ENCODE measurements at regions not wholly inside any gene's neighbourhood (a gene's known extent, or its start where the extent isn't known, plus 50 kb on each side); places are given as distances from the start of the nearest gene placed in this dataset.

- Histone ChIP-seq H3K4me1 (ENCODE audit: insufficient read depth, low read length, poor library complexity, severe bottlenecking) (no peaks in the 10 kb centered on the region), H3K36me3 (ENCODE audit: insufficient read depth, low read length, poor library complexity, severe bottlenecking) (no peaks in the 10 kb centered on the region), H3K9me3 (ENCODE audit: low read depth, low read length, poor library complexity, severe bottlenecking) (no peaks in the 10 kb centered on the region), H3K4me3 (ENCODE audit: low read depth, low read length, poor library complexity, severe bottlenecking) (no peak overlapping the region), H3K27me3 (replicated peaks; ENCODE audit: insufficient read depth, low read depth, low read length, poor library complexity) (no peaks in the 10 kb centered on the region), H3K27ac (ENCODE audit: low read depth, low read length, poor library complexity, severe bottlenecking) (no peak overlapping the region)
- CTCF ChIA-PET = no interaction called here
- POLR2A ChIA-PET (ENCODE audit: low non-redundant PET) = no interaction called here
- intact Hi-C loops (cut with micrococcal nuclease; ENCODE audit: unreplicated experiment) = no loop called here
- no TSS peak for BruUV-seq (replicated peaks)
- DNase-seq (ENCODE audit: low spot score) = no peak
- TF ChIP-seq CTCF (conservative IDR thresholded peaks at IDR 0.05; ENCODE audit: low read depth, low read length) (no peak), EZH2 (IDR thresholded peaks at IDR 0.05; ENCODE audit: borderline replicate concordance, low read depth, low read length, poor library complexity, severe bottlenecking) (no peak)
These were observed 266.1 kb upstream of the DYNLRB2 start for GRCh38 chr16:80274576-80275191.

- Histone ChIP-seq H3K9me3 (ENCODE audit: low read depth, low read length, poor library complexity, severe bottlenecking) (no peaks in the 10 kb centered on the region), H3K27me3 (replicated peaks; ENCODE audit: insufficient read depth, low read depth, low read length, poor library complexity) (no peaks in the 10 kb centered on the region), H3K27ac (ENCODE audit: low read depth, low read length, poor library complexity, severe bottlenecking) (no peak overlapping the region), H3K4me3 (ENCODE audit: low read depth, low read length, poor library complexity, severe bottlenecking) (no peak overlapping the region), H3K36me3 (ENCODE audit: insufficient read depth, low read length, poor library complexity, severe bottlenecking) (no peaks in the 10 kb centered on the region), H3K4me1 (ENCODE audit: insufficient read depth, low read length, poor library complexity, severe bottlenecking) (no peaks in the 10 kb centered on the region)
- intact Hi-C loops (cut with micrococcal nuclease; ENCODE audit: unreplicated experiment) = no loop called here
- POLR2A ChIA-PET (ENCODE audit: low non-redundant PET) = no interaction called here
- CTCF ChIA-PET = no interaction called here
- TF ChIP-seq EZH2 (IDR thresholded peaks at IDR 0.05; ENCODE audit: borderline replicate concordance, low read depth, low read length, poor library complexity, severe bottlenecking) = no peak
- no peak for TF ChIP-seq CTCF (conservative IDR thresholded peaks at IDR 0.05; ENCODE audit: low read depth, low read length)
- no peak for DNase-seq (ENCODE audit: low spot score)
- BruUV-seq (replicated peaks) = no TSS peak
These were observed 266.9 kb upstream of the DYNLRB2 start for GRCh38 chr16:80273635-80274538.

GRCh38 chr16:80265624-80266306 is 275.0 kb upstream of the DYNLRB2 start:
- ChIA-PET CTCF (interaction anchor here (0.6 kb wide), 1 partner anchor 657 kb away, joined by 8 read pairs; no protein-coding TSS in a partner anchor), POLR2A (ENCODE audit: low non-redundant PET) (no interaction called here)
- no peak overlapping the region for H3K4me3 ChIP-seq (ENCODE audit: low read depth, low read length, poor library complexity, severe bottlenecking)
- no peak for DNase-seq (ENCODE audit: low spot score)
- H3K36me3 ChIP-seq (ENCODE audit: insufficient read depth, low read length, poor library complexity, severe bottlenecking) = no peaks in the 10 kb centered on the region
- intact Hi-C loops (cut with micrococcal nuclease; ENCODE audit: unreplicated experiment) = no loop called here
- TF ChIP-seq EZH2 (IDR thresholded peaks at IDR 0.05; ENCODE audit: borderline replicate concordance, low read depth, low read length, poor library complexity, severe bottlenecking) (no peak), CTCF (conservative IDR thresholded peaks at IDR 0.05; ENCODE audit: low read depth, low read length) (no peak)
- no peaks in the 10 kb centered on the region for H3K9me3 ChIP-seq (ENCODE audit: low read depth, low read length, poor library complexity, severe bottlenecking)
- H3K27me3 ChIP-seq (replicated peaks; ENCODE audit: insufficient read depth, low read depth, low read length, poor library complexity) = no peaks in the 10 kb centered on the region
- no peaks in the 10 kb centered on the region for H3K4me1 ChIP-seq (ENCODE audit: insufficient read depth, low read length, poor library complexity, severe bottlenecking)
- no peak overlapping the region for H3K27ac ChIP-seq (ENCODE audit: low read depth, low read length, poor library complexity, severe bottlenecking)
- no TSS peak for BruUV-seq (replicated peaks)
